Pancreas (tissue), 10 donors: ENCODE measurements at regions not wholly inside any gene's neighbourhood (a gene's known extent, or its start where the extent isn't known, plus 50 kb on each side); places are given as distances from the start of the nearest gene placed in this dataset.
"Not testable (repeated sequence)": the region's sequence is repeated elsewhere in the genome, so short reads cannot be mapped to it uniquely, and the experiment has no call there.

Experiments used
- ATAC-seq, 4 donors: fragments of 200-7000 bp; cut with Tn5 transposase; one replicate each; pipeline versions ENCODE4 v1.8.0 to v1.9.1; 2020; ENCODE audit warnings: mild to moderate bottlenecking in 4 of 4, moderate library complexity in 4 of 4
- DNase-seq, 6 donors: peaks; one replicate each; pipeline ENCODE4 v3.0.0-alpha.2; 2020
- FAIRE-seq: peaks from 2 replicates; lab custom pipeline; 2012; peaks lifted over from hg19 to GRCh38; lab: Jason Lieb, UNC
- H3K27ac ChIP-seq, 4 donors: fragments of 200-600 bp; sonication (generic); 1 replicate in 3 of 4; 2 replicates in 1 of 4; pipeline versions ENCODE4 v1.5.0 to v1.8.0; 2020
- H3K27me3 ChIP-seq, 4 donors: fragments of 200-600 bp; one replicate each; pipeline ENCODE4 v1.8.0; 2021
- H3K36me3 ChIP-seq, 3 donors: fragments of 200-600 bp; sonication (generic) in 1 of 3; one replicate each; pipeline versions ENCODE4 v1.5.0 to v1.8.0; 2020 to 2021
- H3K4me1 ChIP-seq, 3 donors: fragments of 200-600 bp; one replicate each; pipeline ENCODE4 v1.8.0; 2021
- H3K4me3 ChIP-seq, 4 donors: fragments of 200-600 bp; sonication (generic) in 2 of 4; one replicate each; pipeline versions ENCODE4 v1.5.0 to v1.8.0; 2020 to 2021
- H3K9me3 ChIP-seq, 4 donors: fragments of 200-600 bp; one replicate each; pipeline ENCODE4 v1.8.0; 2021
- CTCF ChIP-seq, 4 donors: fragments of 200-600 bp; sonication (generic) in 3 of 4; IDR thresholded peaks; one replicate each; pipeline versions ENCODE4 v1.5.0 to v1.8.0; 2021; ENCODE audit warnings: antibody characterized with exemption in 4 of 4
- WGBS, 2 donors: extraction: QIAGEN DNeasy Blood & Tissue Kit; methylation state at CpG; one replicate each; pipeline ENCODE4 v1.1.7; 2013; 5-methylcytosine and 5-hydroxymethylcytosine counted together
- intact Hi-C, 3 donors: fragments of 100-400 bp; cut with DNase I; formaldehyde crosslinking; loops; one replicate each; pipeline versions ENCODE4 v1.11.1 to v1.14.2; 2022
- donor health status: healthy with polysubstance abuse.
- donor health status: DM: no; HTN: no; CAD: no; lungs with moderate emphysema.
- donor health status: DM: no; HTN: no; CAD: no.
- donor health status: control.
- donor health status: control.
- donor health status: Bipolar disorder and iron deficiency.
- donor health status: DM: yes; HTN: yes; CAD: no.
- donor health status: DM: no; HTN: no; CAD: no.
- donor health status: DM: no; HTN: no; CAD: no.
- donor health status: DM: yes; HTN: yes; CAD: no.

DNA sequence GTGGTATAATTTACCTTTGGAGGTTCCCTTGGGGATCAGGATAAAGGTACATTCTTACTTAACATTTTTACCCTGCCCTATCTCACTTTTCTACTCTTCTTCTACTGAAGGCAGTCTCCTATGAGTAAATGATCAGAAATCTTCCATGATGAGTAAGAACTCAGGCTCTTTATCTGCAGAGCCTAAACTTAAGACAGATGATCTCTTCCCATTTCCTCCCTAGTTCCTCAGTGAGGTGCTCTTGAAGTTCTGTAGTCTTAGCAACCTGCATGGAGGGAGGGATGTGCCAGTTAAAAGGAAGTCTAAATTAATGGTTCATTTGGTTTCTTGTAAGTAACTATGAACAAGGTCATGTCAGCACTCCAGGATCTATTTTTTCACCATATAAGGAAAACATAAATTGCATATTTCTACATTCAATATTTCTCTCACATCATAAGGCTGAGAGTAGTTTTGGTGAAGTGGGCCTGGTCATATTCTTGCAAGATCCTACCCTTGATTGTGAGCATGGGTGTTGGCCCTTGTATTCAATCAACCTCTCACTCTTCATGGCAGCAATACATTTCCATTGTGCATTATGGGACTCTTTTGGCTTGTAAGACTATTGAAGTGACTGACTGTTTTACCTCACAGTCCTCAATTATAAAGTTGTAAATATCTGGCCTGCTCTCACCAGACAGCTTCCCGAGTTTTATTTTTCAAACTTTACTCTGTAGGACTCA is 295.5 kb downstream of the SLC7A11 start:
- ATAC-seq (no peak), FAIRE-seq (no peak)

DNA sequence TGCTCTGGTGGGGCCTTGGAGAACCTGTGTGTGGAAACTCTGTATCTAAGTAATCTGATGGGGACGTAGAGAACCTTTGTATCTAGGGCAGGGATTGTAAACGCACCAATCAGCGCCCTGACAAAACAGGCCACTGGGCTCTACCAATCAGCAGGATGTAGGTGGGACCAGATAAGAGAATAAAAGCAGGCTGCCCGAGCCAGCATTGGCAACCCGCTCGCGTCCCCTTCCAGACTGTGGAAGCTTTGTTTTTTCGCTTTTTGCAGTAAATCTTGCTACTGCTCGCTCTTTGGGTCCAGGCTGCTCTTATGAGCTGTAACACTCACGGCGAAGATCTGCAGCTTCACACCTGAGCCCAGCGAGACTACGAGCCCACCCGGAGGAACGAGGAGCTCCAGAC is 299.3 kb downstream of the SLC7A11 start:
- H3K27ac ChIP-seq, H3K4me3 ChIP-seq, ATAC-seq, FAIRE-seq, H3K4me1 ChIP-seq, intact Hi-C loops, H3K36me3 ChIP-seq, DNase-seq, H3K9me3 ChIP-seq, H3K27me3 ChIP-seq: not testable (repeated sequence)
- WGBS, 2 donors, result 88 to 95% methylated on average over 15 of the region's 15 CpGs

More for the DNA sequence above, 295.5 kb downstream of the SLC7A11 start:
- H3K27ac ChIP-seq, result no peak overlapping the region
- no peaks in the 10 kb centered on the region for H3K27me3 ChIP-seq
- intact Hi-C loops, result no loop called here
- TF ChIP-seq CTCF (IDR thresholded peaks at IDR 0.05), result no peak
- DNase-seq, result no peak
- H3K4me3 ChIP-seq, result no peak overlapping the region
- H3K36me3 ChIP-seq, result no peaks in the 10 kb centered on the region
- 72 to 74% methylated on average over 1 of the region's 1 CpG for WGBS, 2 donors
- no peaks in the 10 kb centered on the region for H3K4me1 ChIP-seq
- H3K9me3 ChIP-seq, result no peaks in the 10 kb centered on the region

DNA sequence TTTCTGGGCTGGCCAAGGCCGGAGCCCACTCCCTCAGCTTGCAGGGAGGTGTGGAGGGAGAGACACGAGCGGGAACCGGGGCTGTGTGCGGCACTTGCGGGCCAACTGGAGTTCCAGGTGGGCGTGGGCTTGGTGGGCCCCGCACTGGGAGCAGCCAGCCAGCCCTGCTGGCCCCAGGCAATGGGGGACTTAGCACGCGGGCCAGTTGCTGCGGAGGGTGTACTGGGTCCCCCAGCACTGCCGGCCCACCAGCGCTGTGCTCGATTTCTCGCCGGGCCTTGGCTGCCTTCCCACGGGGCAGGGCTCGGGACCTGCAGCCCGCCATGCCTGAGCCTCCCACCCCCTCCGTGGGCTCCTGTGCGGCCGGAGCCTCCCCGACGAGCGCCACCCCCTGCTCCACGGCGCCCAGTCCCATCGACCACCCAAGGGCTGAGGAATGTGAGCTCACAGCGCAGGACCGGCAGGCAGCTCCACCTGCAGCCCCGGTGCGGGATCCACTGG is 300.1 kb downstream of the SLC7A11 start:
- 90 to 97% methylated on average over 19 to 29 of the region's 32 CpGs for WGBS, 2 donors
- H3K27ac ChIP-seq, H3K4me3 ChIP-seq, H3K4me1 ChIP-seq, H3K27me3 ChIP-seq, H3K36me3 ChIP-seq, intact Hi-C loops, FAIRE-seq, H3K9me3 ChIP-seq, ATAC-seq: not testable (repeated sequence)
- DNase-seq, result peak in 1 of 6 donors; percentile 49

- no peak for TF ChIP-seq CTCF (IDR thresholded peaks at IDR 0.05)
- H3K36me3 ChIP-seq, result no peaks in the 10 kb centered on the region
- H3K4me3 ChIP-seq, result no peak overlapping the region
- DNase-seq (no peak), ATAC-seq (no peak), FAIRE-seq (no peak)
- no peaks in the 10 kb centered on the region for H3K9me3 ChIP-seq
- intact Hi-C loops, result no loop called here
- H3K4me1 ChIP-seq, result no peaks in the 10 kb centered on the region
- WGBS, 2 donors, result 56 to 71% methylated on average over 1 of the region's 1 CpG
- no peak overlapping the region for H3K27ac ChIP-seq
- H3K27me3 ChIP-seq, result peaks cover 0 to 7% (median 0%) of the 10 kb centered on the region in 4 donors
These were observed 307.2 kb downstream of the SLC7A11 start for GRCh38 chr4:137934911-137935310.

- WGBS, 2 donors, result 39 to 72% methylated on average over 2 of the region's 2 CpGs
- Histone ChIP-seq H3K27ac (no peak overlapping the region), H3K4me3 (no peak overlapping the region), H3K9me3 (no peaks in the 10 kb centered on the region), H3K36me3 (no peaks in the 10 kb centered on the region), H3K27me3 (peaks cover 0 to 7% (median 0%) of the 10 kb centered on the region in 4 donors), H3K4me1 (no peaks in the 10 kb centered on the region)
- ATAC-seq (no peak), FAIRE-seq (no peak), DNase-seq (no peak)
- TF ChIP-seq CTCF (IDR thresholded peaks at IDR 0.05), result no peak
- intact Hi-C loops, result no loop called here
These were observed 308.1 kb downstream of the SLC7A11 start for GRCh38 chr4:137934046-137934445.

DNA sequence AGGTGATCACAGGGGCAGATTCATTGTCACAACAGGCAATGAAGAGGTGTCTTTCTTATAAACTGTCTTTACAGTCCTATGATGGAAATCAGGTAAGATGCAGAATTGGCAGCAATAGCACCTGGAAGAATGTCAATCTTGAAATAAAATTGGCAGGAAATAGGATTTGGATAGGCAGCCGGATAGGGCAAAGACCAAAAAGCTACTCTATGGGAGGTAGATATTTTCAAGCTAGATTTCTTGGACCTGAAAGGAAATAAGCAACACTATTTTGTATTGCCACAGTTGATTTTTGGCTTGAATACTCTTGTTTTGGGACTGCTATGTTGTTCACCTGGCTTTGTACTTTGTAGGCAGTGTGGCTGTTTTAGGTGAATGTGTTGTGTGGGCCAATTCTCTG is 314.2 kb downstream of the SLC7A11 start:
- Histone ChIP-seq H3K27me3 (no peaks in the 10 kb centered on the region), H3K4me3 (no peak overlapping the region), H3K27ac (no peak overlapping the region), H3K9me3 (no peaks in the 10 kb centered on the region), H3K4me1 (no peaks in the 10 kb centered on the region), H3K36me3 (no peaks in the 10 kb centered on the region)
- ATAC-seq (no peak), DNase-seq (no peak), FAIRE-seq (no peak)
- WGBS, 2 donors, result 32 to 33% methylated on average over 1 of the region's 1 CpG
- TF ChIP-seq CTCF (IDR thresholded peaks at IDR 0.05), result no peak
- intact Hi-C loops, result no loop called here
